ENCODE measurements at regions not wholly inside any gene's neighbourhood (a gene's known extent, or its start where the extent isn't known, plus 50 kb on each side); places are given as distances from the start of the nearest gene placed in this dataset.

GRCh38 chr14:48111151-48111550 lies 435.7 kb upstream of the MDGA2 start:
- Histone ChIP-seq H3K9ac (ENCODE audit: control insufficient read depth, extremely low read depth, insufficient read depth, low read length) (no peak overlapping the region), H3K27ac (ENCODE audit: control insufficient read depth, insufficient read depth, low read length) (no peak overlapping the region), H3K4me3 (ENCODE audit: control insufficient read depth in 2 of 3, extremely low read depth in 1 of 3, insufficient read depth in 2 of 3, low read depth in 1 of 3, low read length in 3 of 3) (no peak overlapping the region), H4K20me1 (ENCODE audit: control insufficient read depth, extremely low read depth, insufficient read depth, low read length) (no peaks in the 10 kb centered on the region), H3K9me1 (ENCODE audit: control insufficient read depth, extremely low read depth, insufficient read depth, low read length) (no peaks in the 10 kb centered on the region), H3K27me3 (ENCODE audit: control insufficient read depth, extremely low read depth, insufficient read depth, low read length) (no peaks in the 10 kb centered on the region), H3K4me2 (ENCODE audit: control insufficient read depth, extremely low read depth, insufficient read depth, low read depth, low read length) (no peak overlapping the region), H3K9me3 (ENCODE audit: control insufficient read depth, low read depth, low read length) (no peaks in the 10 kb centered on the region), H2AFZ (ENCODE audit: control insufficient read depth, low read length) (no peak overlapping the region), H3K4me1 (ENCODE audit: control insufficient read depth, extremely low read depth, insufficient read depth, low read length) (no peaks in the 10 kb centered on the region), H3K79me2 (ENCODE audit: control insufficient read depth, insufficient read depth, low read length) (no peaks in the 10 kb centered on the region), H3K36me3 (ENCODE audit: control insufficient read depth in 2 of 2, extremely low read depth in 1 of 2, insufficient read depth in 2 of 2, low read length in 2 of 2) (no peaks in the 10 kb centered on the region)
- FAIRE-seq (no peak), DNase-seq (ENCODE audit: low read depth, low spot score) (no peak)
- dilution Hi-C loops (cut with MboI; ENCODE audit: extremely low pct_ligation_motif_present, low sequenced_read_pairs): no loop called here
- TF ChIP-seq CTCF (optimal IDR thresholded peaks at IDR 0.05 in 1 of 3, IDR thresholded peaks at IDR 0.05 in 1 of 3, conservative IDR thresholded peaks at IDR 0.05 in 1 of 3; ENCODE audit: extremely low read depth in 1 of 3, insufficient read depth in 2 of 3, low read length in 3 of 3) (no peak), EZH2 (IDR thresholded peaks at IDR 0.05; ENCODE audit: low read length) (no peak)

GRCh38 chr14:48107646-48108045 lies 432.2 kb upstream of the MDGA2 start:
- DNase-seq (ENCODE audit: low read depth, low spot score) (no peak), FAIRE-seq (no peak)
- H3K4me1 ChIP-seq (ENCODE audit: control insufficient read depth, extremely low read depth, insufficient read depth, low read length): no peaks in the 10 kb centered on the region
- H3K36me3 ChIP-seq (ENCODE audit: control insufficient read depth in 2 of 2, extremely low read depth in 1 of 2, insufficient read depth in 2 of 2, low read length in 2 of 2): no peaks in the 10 kb centered on the region
- no peaks in the 10 kb centered on the region for H3K9me1 ChIP-seq (ENCODE audit: control insufficient read depth, extremely low read depth, insufficient read depth, low read length)
- no peak overlapping the region for H3K27ac ChIP-seq (ENCODE audit: control insufficient read depth, insufficient read depth, low read length)
- dilution Hi-C loops (cut with MboI; ENCODE audit: extremely low pct_ligation_motif_present, low sequenced_read_pairs): no loop called here
- H3K4me3 ChIP-seq (ENCODE audit: control insufficient read depth in 2 of 3, extremely low read depth in 1 of 3, insufficient read depth in 2 of 3, low read depth in 1 of 3, low read length in 3 of 3): no peak overlapping the region
- H3K79me2 ChIP-seq (ENCODE audit: control insufficient read depth, insufficient read depth, low read length): no peaks in the 10 kb centered on the region
- H2AFZ ChIP-seq (ENCODE audit: control insufficient read depth, low read length): no peak overlapping the region
- no peak overlapping the region for H3K4me2 ChIP-seq (ENCODE audit: control insufficient read depth, extremely low read depth, insufficient read depth, low read depth, low read length)
- no peaks in the 10 kb centered on the region for H3K27me3 ChIP-seq (ENCODE audit: control insufficient read depth, extremely low read depth, insufficient read depth, low read length)
- no peaks in the 10 kb centered on the region for H4K20me1 ChIP-seq (ENCODE audit: control insufficient read depth, extremely low read depth, insufficient read depth, low read length)
- H3K9me3 ChIP-seq (ENCODE audit: control insufficient read depth, low read depth, low read length): peaks cover 1% of the 10 kb centered on the region
- TF ChIP-seq EZH2 (IDR thresholded peaks at IDR 0.05; ENCODE audit: low read length) (no peak), CTCF (optimal IDR thresholded peaks at IDR 0.05 in 1 of 3, IDR thresholded peaks at IDR 0.05 in 1 of 3, conservative IDR thresholded peaks at IDR 0.05 in 1 of 3; ENCODE audit: extremely low read depth in 1 of 3, insufficient read depth in 2 of 3, low read length in 3 of 3) (no peak)
- H3K9ac ChIP-seq (ENCODE audit: control insufficient read depth, extremely low read depth, insufficient read depth, low read length): no peak overlapping the region
